MM.1S (cell line): ENCODE measurements at regions not wholly inside any gene's neighbourhood (a gene's known extent, or its start where the extent isn't known, plus 50 kb on each side); places are given as distances from the start of the nearest gene placed in this dataset.

ENCODE experiments used
- CTCF ChIP-seq: fragments of 300-600 bp; sonication (generic); IDR thresholded peaks from 2 replicates; pipeline ENCODE4 v1.5.1; 2016; ENCODE audit warnings: antibody characterized with exemption, low read length, mixed read lengths
- EZH2 ChIP-seq: fragments of 300-600 bp; sonication (generic); optimal IDR thresholded peaks from 2 replicates; pipeline ENCODE3; 2017; ENCODE audit warnings: low read depth, mild to moderate bottlenecking, antibody characterized with exemption, low read length, mixed read lengths
- EZH2phosphoT487 ChIP-seq: fragments of 300-600 bp; sonication (generic); IDR thresholded peaks from 2 replicates; pipeline ENCODE4 v1.6.1; 2018; ENCODE audit warnings: antibody characterized with exemption, low read length

DNA sequence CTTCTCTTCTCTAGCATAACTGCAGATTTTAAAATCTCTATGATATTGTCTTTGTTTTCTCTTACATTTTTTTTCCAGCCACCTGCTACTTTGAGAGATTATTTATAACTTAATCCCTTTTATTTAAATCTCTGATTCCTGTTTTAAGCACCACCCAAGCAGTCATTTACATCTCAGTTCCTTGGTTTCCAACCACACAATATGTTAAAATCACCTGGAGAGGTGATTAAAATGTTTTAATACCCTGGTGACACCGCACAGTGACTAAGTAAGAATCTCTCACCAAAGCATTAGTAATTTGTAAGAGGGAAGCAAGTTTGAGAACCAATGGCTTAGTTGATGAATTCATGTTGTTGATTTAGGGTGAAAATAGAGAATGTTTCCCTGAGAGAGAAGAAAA is 849.8 kb downstream of the TMTC2 start:
- TF ChIP-seq CTCF = no peak
- no peak for TF ChIP-seq EZH2
- no peak for TF ChIP-seq EZH2phosphoT487
